Activated T-cell treated with anti-CD3 and anti-CD28 coated beads, Interleukin-2, amount 50 U/mL, for 48 hours (primary cell): ENCODE measurements at regions not wholly inside any gene's neighbourhood (a gene's known extent, or its start where the extent isn't known, plus 50 kb on each side); places are given as distances from the start of the nearest gene placed in this dataset.

Source experiments
- DNase-seq, 2 experiments: peaks; one replicate each; pipeline ENCODE4 v3.0.0-alpha.2; 2020

- no peak for DNase-seq
Observed at GRCh38 chr16:35405526-35405925, 1946.1 kb downstream of the TP53TG3F start.

- DNase-seq: no peak
Observed at GRCh38 chr16:35409503-35409902, 1950.1 kb downstream of the TP53TG3F start.

- DNase-seq: no peak
Observed at GRCh38 chr16:35410438-35410837, 1951.0 kb downstream of the TP53TG3F start.

GRCh38 chr16:35411156-35411555, 1951.7 kb downstream of the TP53TG3F start:
- no peak for DNase-seq

GRCh38 chr16:35414139-35414538, 1954.7 kb downstream of the TP53TG3F start:
- DNase-seq: no peak

GRCh38 chr16:35414563-35414962, 1955.2 kb downstream of the TP53TG3F start:
- no peak for DNase-seq

GRCh38 chr16:35425270-35425669, 1965.9 kb downstream of the TP53TG3F start:
- DNase-seq: no peak

GRCh38 chr16:35431829-35432663, 1972.6 kb downstream of the TP53TG3F start:
- peak; percentile 24 to 30 for DNase-seq

GRCh38 chr16:35440875-35441274, 1981.5 kb downstream of the TP53TG3F start:
- no peak for DNase-seq

- no peak for DNase-seq
Observed at GRCh38 chr16:35447010-35447558, 1987.7 kb downstream of the TP53TG3F start.

- DNase-seq: no peak
Observed at GRCh38 chr16:35449663-35450062, 1990.3 kb downstream of the TP53TG3F start.

GRCh38 chr16:35450648-35451047, 1991.2 kb downstream of the TP53TG3F start:
- DNase-seq: no peak

GRCh38 chr16:35452471-35452870, 1993.1 kb downstream of the TP53TG3F start:
- DNase-seq: no peak

GRCh38 chr16:35463358-35463757, 2003.9 kb downstream of the TP53TG3F start:
- no peak for DNase-seq

- no peak for DNase-seq
Observed at GRCh38 chr16:35480361-35480760, 2020.9 kb downstream of the TP53TG3F start.

- no peak for DNase-seq
Observed at GRCh38 chr16:35480988-35481387, 2021.6 kb downstream of the TP53TG3F start.

- no peak for DNase-seq
Observed at GRCh38 chr16:35485915-35486314, 2026.5 kb downstream of the TP53TG3F start.

- no peak for DNase-seq
Observed at GRCh38 chr16:35492225-35492624, 2032.8 kb downstream of the TP53TG3F start.

- no peak for DNase-seq
Observed at GRCh38 chr16:35497399-35497798, 2038.0 kb downstream of the TP53TG3F start.

- DNase-seq: no peak
Observed at GRCh38 chr16:35506018-35506897, 2046.8 kb downstream of the TP53TG3F start.

GRCh38 chr16:35506898-35507194, 2047.4 kb downstream of the TP53TG3F start:
- no peak for DNase-seq

- DNase-seq: no peak
Observed at GRCh38 chr16:35510701-35511100, 2051.3 kb downstream of the TP53TG3F start.

GRCh38 chr16:35516551-35516950, 2057.1 kb downstream of the TP53TG3F start:
- DNase-seq: no peak

GRCh38 chr16:35516971-35517370, 2057.6 kb downstream of the TP53TG3F start:
- no peak for DNase-seq
